A549 (cell line): ENCODE measurements at regions not wholly inside any gene's neighbourhood (a gene's known extent, or its start where the extent isn't known, plus 50 kb on each side); places are given as distances from the start of the nearest gene placed in this dataset.

Experiments
- ATAC-seq, 2 experiments: fragments of 200-7000 bp in 1 of 2; fragments of >200 bp in 1 of 2; cut with Nextera tagmentation in 1 of 2; cut with Tn5 transposase in 1 of 2; 3 replicates each; pipeline versions ENCODE4 v1.8.0 to v1.9.1; 2018 to 2020; ENCODE audit warnings: mild to moderate bottlenecking in 1 of 2, moderate library complexity in 1 of 2
- CTCF ChIA-PET: fragments of 300-600 bp; sonication (Branson Sonifier 250); formaldehyde crosslinking; extraction: SDS; loops from one replicate; lab custom pipeline; 2021; ENCODE audit warnings: antibody characterized with exemption, inconsistent platforms; lab: Yijun Ruan, JAX
- POLR2A ChIA-PET: fragments of 350-600 bp; formaldehyde crosslinking; extraction: SDS; loops from one replicate; lab custom pipeline; 2021; ENCODE audit warnings: antibody characterized with exemption, inconsistent platforms; lab: Yijun Ruan, JAX
- DNase-seq, 2 experiments: peaks; one replicate each; pipeline versions ENCODE4 v3.0.0 to v3.0.0-alpha.2; 2011 to 2016; ENCODE audit warnings: low read depth in 1 of 2, low spot score in 1 of 2
- FAIRE-seq: peaks from 2 replicates; lab custom pipeline; 2011; peaks lifted over from hg19 to GRCh38; lab: Jason Lieb, UNC
- H3K27ac ChIP-seq, 2 experiments: fragments of >200 bp; sonication (Bioruptor Twin); formaldehyde crosslinking; 3 replicates each; pipeline ENCODE4 v1.5.1; 2016 to 2017
- H3K4me1 ChIP-seq: fragments of >200 bp; sonication (Bioruptor Twin); formaldehyde crosslinking; 3 replicates; pipeline ENCODE4 v1.6.1; 2016
- H3K4me2 ChIP-seq: fragments of >200 bp; sonication (Bioruptor Twin); formaldehyde crosslinking; 3 replicates; pipeline ENCODE4 v1.6.1; 2016
- H3K4me3 ChIP-seq: fragments of >200 bp; sonication (Bioruptor Twin); formaldehyde crosslinking; 3 replicates; pipeline ENCODE4 v1.5.1; 2016
- H3K9me3 ChIP-seq: fragments of >200 bp; sonication (Bioruptor Twin); formaldehyde crosslinking; 3 replicates; pipeline ENCODE4 v1.6.1; 2016
- CBX2 ChIP-seq: fragments of 200-600 bp; sonication (generic); IDR thresholded peaks from 2 replicates; pipeline ENCODE4 v1.6.1; 2016; ENCODE audit warnings: low read depth, mild to moderate bottlenecking, borderline replicate concordance
- CEBPB ChIP-seq, 2 experiments: fragments of >200 bp in 1 of 2; sonication (Bioruptor Twin) in 1 of 2; formaldehyde crosslinking in 1 of 2; IDR thresholded peaks; 2 replicates each; pipeline ENCODE4 v1.6.1; 2012 to 2016
- CHD2 ChIP-seq: fragments of 150-350 bp; IDR thresholded peaks from 2 replicates; pipeline ENCODE4 v1.6.1; 2014; ENCODE audit warnings: low read length; ENCODE audit not compliant: partially characterized antibody
- CHD4 ChIP-seq: fragments of 200-600 bp; sonication (generic); IDR thresholded peaks from 2 replicates; pipeline ENCODE4 v1.6.1; 2016; ENCODE audit warnings: antibody characterized with exemption, mild to moderate bottlenecking, borderline replicate concordance
- EHF ChIP-seq: fragments of 250-450 bp; sonication (Bioruptor Pico); IDR thresholded peaks from 2 replicates; pipeline ENCODE4 v1.5.0; 2020; ENCODE audit warnings: mild to moderate bottlenecking
- EP300 ChIP-seq, 2 experiments: fragments of >200 bp; sonication (Bioruptor Twin); formaldehyde crosslinking; IDR thresholded peaks; 2 replicates in 1 of 2; 3 replicates in 1 of 2; pipeline ENCODE4 v1.6.1; 2016 to 2017
- FOSB ChIP-seq: fragments of 250-450 bp; sonication (Bioruptor Pico); IDR thresholded peaks from 2 replicates; pipeline ENCODE4 v1.5.0; 2020; ENCODE audit warnings: mild to moderate bottlenecking, moderate library complexity
- GATA3 ChIP-seq: IDR thresholded peaks from 2 replicates; pipeline ENCODE4 v1.6.1; 2012; ENCODE audit warnings: borderline replicate concordance
- HES2 ChIP-seq: fragments of >200 bp; sonication (Bioruptor Twin); formaldehyde crosslinking; IDR thresholded peaks from 2 replicates; pipeline ENCODE4 v1.6.1; 2016
- HEYL ChIP-seq: fragments of 250-450 bp; sonication (Bioruptor Pico); IDR thresholded peaks from 2 replicates; pipeline ENCODE4 v1.8.0; 2021; ENCODE audit warnings: mild to moderate bottlenecking, moderate library complexity
- HOXA7 ChIP-seq: fragments of 250-450 bp; sonication (Bioruptor Pico); IDR thresholded peaks from 2 replicates; pipeline ENCODE4 v1.5.0; 2020; ENCODE audit warnings: mild to moderate bottlenecking, moderate library complexity
- HOXB5 ChIP-seq: fragments of 250-450 bp; sonication (Bioruptor Pico); IDR thresholded peaks from 2 replicates; pipeline ENCODE4 v1.5.0; 2020; ENCODE audit warnings: mild to moderate bottlenecking, moderate library complexity
- KDM1A ChIP-seq: fragments of 200-600 bp; sonication (generic); IDR thresholded peaks from 2 replicates; pipeline ENCODE4 v1.6.1; 2016; ENCODE audit warnings: low read depth, mild to moderate bottlenecking
- MAX ChIP-seq: IDR thresholded peaks from 2 replicates; pipeline ENCODE4 v1.6.1; 2012
- MYC ChIP-seq: IDR thresholded peaks from 2 replicates; pipeline ENCODE4 v1.6.1; 2012; ENCODE audit warnings: mild to moderate bottlenecking, inconsistent platforms, low read length, improper control_type of control experiment, borderline replicate concordance
- NR3C1 ChIP-seq: fragments of >200 bp; sonication (Bioruptor Twin); formaldehyde crosslinking; IDR thresholded peaks from 3 replicates; pipeline ENCODE4 v1.6.1; 2017
- PHF8 ChIP-seq: fragments of 200-600 bp; sonication (generic); IDR thresholded peaks from 2 replicates; pipeline ENCODE4 v1.6.1; 2016; ENCODE audit warnings: low read depth, mild to moderate bottlenecking, antibody characterized with exemption, moderate library complexity, borderline replicate concordance
- RAD21 ChIP-seq, 2 experiments: fragments of >200 bp in 1 of 2; sonication (Bioruptor Twin) in 1 of 2; formaldehyde crosslinking in 1 of 2; IDR thresholded peaks in 1 of 2; conservative IDR thresholded peaks in 1 of 2; 2 replicates in 1 of 2; 3 replicates in 1 of 2; pipeline ENCODE4 v1.6.1; 2012 to 2018; ENCODE audit warnings: inconsistent platforms in 1 of 2
- SREBF2 ChIP-seq: fragments of 450-650 bp; IDR thresholded peaks from 2 replicates; pipeline ENCODE4 v1.6.1; 2014; ENCODE audit warnings: mild to moderate bottlenecking, moderate library complexity
- ZC3H11A ChIP-seq: fragments of 450-650 bp; IDR thresholded peaks from 2 replicates; pipeline ENCODE4 v1.6.1; 2014; ENCODE audit warnings: antibody characterized with exemption, mild to moderate bottlenecking
- ZFP36 ChIP-seq: fragments of 450-650 bp; IDR thresholded peaks from 2 replicates; pipeline ENCODE4 v1.6.1; 2014; ENCODE audit warnings: borderline replicate concordance; ENCODE audit not compliant: partially characterized antibody
- WGBS: methylation state at CpG from one replicate; pipeline ENCODE4 v1.1.6; 2017; ENCODE audit errors: missing lambda C conversion rate; 5-methylcytosine and 5-hydroxymethylcytosine counted together
- TF ChIP-seq, protein P1 (sequence below): fragments of >200 bp; sonication (Bioruptor Twin); formaldehyde crosslinking; IDR thresholded peaks from 3 replicates; pipeline ENCODE4 v1.5.1; 2016
- TF ChIP-seq, protein P2 (sequence below): IDR thresholded peaks from 2 replicates; pipeline ENCODE4 v1.6.1; 2012

GRCh38 chr3:110755345-110755744 lies 316.3 kb upstream of the NECTIN3 start:
- H3K4me2 ChIP-seq: no peak overlapping the region
- no peaks in the 10 kb centered on the region for H3K9me3 ChIP-seq
- TF ChIP-seq CEBPB (IDR thresholded peaks at IDR 0.05): no peak
- no peak for TF ChIP-seq HEYL (CRISPR knock-in tag)
- TF ChIP-seq SREBF2: no peak
- TF ChIP-seq EP300 (IDR thresholded peaks at IDR 0.05): no peak
- TF ChIP-seq FOSB (CRISPR knock-in tag): no peak
- no peak for TF ChIP-seq RAD21 (conservative IDR thresholded peaks at IDR 0.05 in 1 of 2, IDR thresholded peaks at IDR 0.05 in 1 of 2)
- TF ChIP-seq ZFP36: no peak
- TF ChIP-seq HOXB5 (CRISPR knock-in tag): no peak
- no peak for TF ChIP-seq GATA3
- TF ChIP-seq CHD4: no peak
- TF ChIP-seq CHD2: no peak
- TF ChIP-seq CBX2: no peak
- TF ChIP-seq HES2: no peak
- TF ChIP-seq, protein P1, sequence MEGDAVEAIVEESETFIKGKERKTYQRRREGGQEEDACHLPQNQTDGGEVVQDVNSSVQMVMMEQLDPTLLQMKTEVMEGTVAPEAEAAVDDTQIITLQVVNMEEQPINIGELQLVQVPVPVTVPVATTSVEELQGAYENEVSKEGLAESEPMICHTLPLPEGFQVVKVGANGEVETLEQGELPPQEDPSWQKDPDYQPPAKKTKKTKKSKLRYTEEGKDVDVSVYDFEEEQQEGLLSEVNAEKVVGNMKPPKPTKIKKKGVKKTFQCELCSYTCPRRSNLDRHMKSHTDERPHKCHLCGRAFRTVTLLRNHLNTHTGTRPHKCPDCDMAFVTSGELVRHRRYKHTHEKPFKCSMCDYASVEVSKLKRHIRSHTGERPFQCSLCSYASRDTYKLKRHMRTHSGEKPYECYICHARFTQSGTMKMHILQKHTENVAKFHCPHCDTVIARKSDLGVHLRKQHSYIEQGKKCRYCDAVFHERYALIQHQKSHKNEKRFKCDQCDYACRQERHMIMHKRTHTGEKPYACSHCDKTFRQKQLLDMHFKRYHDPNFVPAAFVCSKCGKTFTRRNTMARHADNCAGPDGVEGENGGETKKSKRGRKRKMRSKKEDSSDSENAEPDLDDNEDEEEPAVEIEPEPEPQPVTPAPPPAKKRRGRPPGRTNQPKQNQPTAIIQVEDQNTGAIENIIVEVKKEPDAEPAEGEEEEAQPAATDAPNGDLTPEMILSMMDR: no peak
- TF ChIP-seq MYC: no peak
- no peak for TF ChIP-seq KDM1A
- no peak for TF ChIP-seq EHF (CRISPR knock-in tag)
- no peaks in the 10 kb centered on the region for H3K4me1 ChIP-seq
- no peak overlapping the region for H3K27ac ChIP-seq
- ATAC-seq (no peak), FAIRE-seq (no peak), DNase-seq (no peak)
- ChIA-PET POLR2A (no interaction called here), CTCF (no interaction called here)
- WGBS: 78% methylated on average over 7 of the region's 7 CpGs
- H3K4me3 ChIP-seq: no peak overlapping the region

GRCh38 chr3:110756705-110757104 lies 314.9 kb upstream of the NECTIN3 start:
- POLR2A ChIA-PET: no interaction called here
- no peaks in the 10 kb centered on the region; the same call in 2 of the 3 replicates for H3K9me3 ChIP-seq
- CTCF ChIA-PET: no interaction called here
- ATAC-seq (no peak), FAIRE-seq (no peak), DNase-seq (no peak)
- TF ChIP-seq PHF8 (no peak), SREBF2 (no peak), CEBPB (IDR thresholded peaks at IDR 0.05) (no peak), ZC3H11A (no peak), CBX2 (no peak), NR3C1 (no peak)
- no peak overlapping the region for H3K4me3 ChIP-seq
- no peak overlapping the region for H3K4me2 ChIP-seq
- 54% methylated on average over 6 of the region's 6 CpGs for WGBS
- H3K4me1 ChIP-seq: no peaks in the 10 kb centered on the region
- no peak overlapping the region for H3K27ac ChIP-seq

GRCh38 chr3:110758208-110758607 lies 313.4 kb upstream of the NECTIN3 start:
- Histone ChIP-seq H3K4me1 (no peaks in the 10 kb centered on the region), H3K4me3 (no peak overlapping the region), H3K4me2 (no peak overlapping the region), H3K27ac (no peak overlapping the region), H3K9me3 (no peaks in the 10 kb centered on the region; the same call in 2 of the 3 replicates)
- TF ChIP-seq RAD21 (conservative IDR thresholded peaks at IDR 0.05 in 1 of 2, IDR thresholded peaks at IDR 0.05 in 1 of 2): no peak
- no peak for TF ChIP-seq MAX
- no peak for TF ChIP-seq HOXA7 (CRISPR knock-in tag)
- TF ChIP-seq ZFP36: no peak
- TF ChIP-seq, protein P2, sequence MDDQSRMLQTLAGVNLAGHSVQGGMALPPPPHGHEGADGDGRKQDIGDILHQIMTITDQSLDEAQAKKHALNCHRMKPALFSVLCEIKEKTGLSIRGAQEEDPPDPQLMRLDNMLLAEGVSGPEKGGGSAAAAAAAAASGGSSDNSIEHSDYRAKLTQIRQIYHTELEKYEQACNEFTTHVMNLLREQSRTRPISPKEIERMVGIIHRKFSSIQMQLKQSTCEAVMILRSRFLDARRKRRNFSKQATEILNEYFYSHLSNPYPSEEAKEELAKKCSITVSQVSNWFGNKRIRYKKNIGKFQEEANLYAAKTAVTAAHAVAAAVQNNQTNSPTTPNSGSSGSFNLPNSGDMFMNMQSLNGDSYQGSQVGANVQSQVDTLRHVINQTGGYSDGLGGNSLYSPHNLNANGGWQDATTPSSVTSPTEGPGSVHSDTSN: no peak
- TF ChIP-seq KDM1A: no peak
- no peak for DNase-seq
- no peak for FAIRE-seq
- 25% methylated on average over 2 of the region's 2 CpGs for WGBS
- POLR2A ChIA-PET: no interaction called here
- ATAC-seq: no peak
- CTCF ChIA-PET: interaction anchor here (0.7 kb wide), 1 partner anchor 45 kb away, joined by 4 read pairs; no protein-coding TSS in a partner anchor
